Embryonic facial prominence (tissue), 1 donor: ENCODE measurements at regions not wholly inside any gene's neighbourhood (a gene's known extent, or its start where the extent isn't known, plus 50 kb on each side); places are given as distances from the start of the nearest gene placed in this dataset.
"Not testable (repeated sequence)": the region's sequence is repeated elsewhere in the genome, so short reads cannot be mapped to it uniquely, and the experiment has no call there.

Experiments
- DNase-seq: peaks from one replicate; pipeline ENCODE4 v3.0.0-alpha.2; 2016; ENCODE audit errors: extremely low spot score

DNA sequence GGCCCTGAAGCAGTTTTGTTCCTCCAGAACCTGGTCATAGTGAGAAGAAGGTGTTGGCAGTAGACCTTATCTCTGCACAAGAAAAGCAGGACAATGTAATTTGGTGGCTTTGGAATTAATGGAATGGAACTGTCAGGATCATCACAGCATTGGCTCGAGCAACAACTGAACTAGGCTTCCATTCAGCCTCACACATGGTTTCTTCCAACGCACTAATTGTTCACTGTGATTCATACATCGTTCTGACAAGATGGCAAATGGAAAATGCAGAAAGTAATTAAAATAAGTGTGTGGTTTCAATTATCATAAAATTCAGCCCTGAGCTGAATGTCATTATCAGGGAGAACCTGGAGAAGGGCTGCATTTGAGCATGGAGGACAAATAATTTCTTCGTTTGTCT is 80.6 kb downstream of the MFSD1 start:
- no peak for DNase-seq

GRCh38 chr3:158896729-158897128 is 94.9 kb downstream of the MFSD1 start:
- DNase-seq, result no peak

DNA sequence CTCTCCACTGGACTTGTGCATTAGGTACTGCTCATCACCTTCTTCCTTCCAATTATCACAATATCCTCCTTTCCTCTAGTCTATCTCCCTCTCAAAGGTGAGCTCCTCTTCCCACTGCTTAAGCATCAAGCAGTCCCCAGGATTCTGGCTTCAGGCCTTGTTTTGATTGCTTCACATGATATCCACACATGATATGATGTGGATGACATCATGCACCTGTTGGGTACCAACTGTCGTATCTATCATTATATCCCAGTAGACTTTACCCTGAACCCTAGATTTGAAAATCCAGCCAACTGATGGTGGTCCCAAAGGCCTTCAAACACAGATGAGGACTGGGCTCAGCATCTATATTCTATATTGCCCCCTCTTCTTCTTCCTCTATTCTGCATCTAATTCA is 104.9 kb downstream of the MFSD1 start:
- no peak for DNase-seq

DNA sequence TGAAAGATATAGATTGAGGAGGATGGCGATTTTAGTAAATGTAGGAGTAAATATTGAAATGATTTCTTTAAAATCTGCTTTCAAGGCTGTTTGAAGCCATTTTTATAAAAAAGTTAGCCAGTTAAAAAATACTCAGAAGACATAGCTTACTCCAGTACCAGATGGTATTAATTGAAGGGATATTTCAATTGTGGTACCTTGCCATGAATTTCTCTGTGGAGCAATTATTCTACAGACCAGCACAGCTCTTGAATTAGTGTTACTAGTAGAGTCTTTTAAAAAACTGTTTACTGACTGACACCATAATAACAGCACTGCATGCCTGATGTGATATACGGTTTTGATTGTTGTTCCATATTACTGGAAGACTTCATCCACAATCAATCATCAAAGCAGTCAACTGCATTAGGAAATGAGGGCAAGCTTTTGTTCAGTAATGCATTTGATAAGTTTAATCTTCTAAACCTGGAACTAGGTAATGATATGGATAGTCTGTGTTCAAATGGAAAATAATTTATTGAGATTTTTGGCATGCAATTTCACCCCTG is 106.4 kb downstream of the MFSD1 start:
- no peak for DNase-seq

GRCh38 chr3:158909870-158910269 is 108.0 kb downstream of the MFSD1 start:
- no peak for DNase-seq

DNA sequence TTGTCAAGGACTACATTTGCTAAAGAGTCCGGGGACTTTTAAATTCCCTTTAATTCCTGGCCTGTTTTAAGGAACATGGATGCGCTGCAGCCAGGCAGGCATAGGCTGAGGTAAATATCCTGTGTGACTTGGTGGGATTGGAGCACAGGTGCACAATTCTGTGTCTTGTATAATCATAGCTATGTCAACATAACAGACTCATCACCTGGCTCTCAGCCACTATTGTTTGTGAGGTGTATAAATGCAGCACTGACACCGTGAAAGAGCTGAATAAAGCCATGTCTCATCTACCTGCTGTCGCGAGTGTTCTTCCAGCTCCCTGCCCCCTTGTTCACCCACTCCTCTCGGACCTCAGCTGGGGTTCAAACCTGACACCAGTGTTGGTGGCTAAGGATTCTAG is 109.7 kb downstream of the MFSD1 start:
- no peak for DNase-seq

DNA sequence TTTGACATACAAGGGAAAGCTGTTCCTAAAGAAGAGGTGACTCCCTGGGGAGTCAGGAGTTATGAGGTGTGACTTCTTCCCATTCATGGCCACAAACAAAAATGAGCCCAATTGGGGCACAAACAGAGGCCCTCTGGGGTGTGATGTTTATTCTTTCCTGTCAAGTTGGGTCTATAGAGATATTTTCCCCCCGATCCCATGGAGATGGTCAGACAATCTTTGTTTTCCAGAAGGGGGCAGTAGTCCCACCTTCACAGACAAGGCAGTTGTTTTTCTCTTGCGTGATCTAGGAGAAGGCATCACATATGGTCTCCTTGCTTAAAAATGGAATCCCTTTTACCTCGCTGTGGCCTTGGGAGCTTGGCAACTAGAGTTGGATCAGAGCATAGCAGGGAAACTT is 110.3 kb downstream of the MFSD1 start:
- no peak for DNase-seq

DNA sequence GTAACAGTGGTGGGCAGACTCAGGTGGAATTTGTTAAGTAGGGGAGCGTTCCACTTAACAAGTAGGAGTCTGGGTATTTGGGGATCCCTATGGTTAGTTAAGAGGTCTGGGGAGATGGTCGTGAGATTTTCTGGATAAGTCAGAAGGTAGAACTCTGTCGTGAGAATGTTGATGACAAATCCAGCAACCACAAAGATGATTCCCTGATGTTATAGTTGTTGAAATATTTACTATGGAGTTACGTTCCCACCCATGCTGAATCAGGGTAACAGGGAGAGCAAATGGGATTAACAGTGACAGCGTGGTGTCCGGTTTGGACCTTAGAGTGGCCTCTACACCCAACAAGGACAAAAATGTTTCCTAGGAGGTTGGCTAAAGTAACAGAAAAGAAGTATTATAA is 110.8 kb downstream of the MFSD1 start:
- no peak for DNase-seq

- no peak for DNase-seq
These were observed 114.3 kb downstream of the MFSD1 start for GRCh38 chr3:158916111-158916510.

- DNase-seq, result no peak
These were observed 116.2 kb downstream of the MFSD1 start for GRCh38 chr3:158918008-158918407.

DNA sequence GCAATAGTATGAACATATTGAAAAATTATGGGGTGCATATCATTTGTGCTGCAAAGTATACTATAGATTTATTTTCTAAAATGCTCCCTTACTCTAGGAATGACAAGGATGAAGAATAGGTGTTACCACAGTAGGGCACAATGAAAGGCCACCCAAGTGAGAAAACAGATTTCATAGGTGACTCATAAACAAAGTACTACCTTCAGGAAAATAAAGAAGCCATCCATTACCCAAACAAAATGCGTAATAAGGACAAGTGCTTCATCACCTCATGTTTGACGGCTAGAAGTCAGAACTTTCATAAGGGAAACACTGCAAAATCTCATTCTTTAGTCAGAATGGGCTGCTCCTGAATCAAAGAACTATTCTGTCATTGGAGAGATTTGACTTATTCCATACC is 116.6 kb downstream of the MFSD1 start:
- no peak for DNase-seq

DNA sequence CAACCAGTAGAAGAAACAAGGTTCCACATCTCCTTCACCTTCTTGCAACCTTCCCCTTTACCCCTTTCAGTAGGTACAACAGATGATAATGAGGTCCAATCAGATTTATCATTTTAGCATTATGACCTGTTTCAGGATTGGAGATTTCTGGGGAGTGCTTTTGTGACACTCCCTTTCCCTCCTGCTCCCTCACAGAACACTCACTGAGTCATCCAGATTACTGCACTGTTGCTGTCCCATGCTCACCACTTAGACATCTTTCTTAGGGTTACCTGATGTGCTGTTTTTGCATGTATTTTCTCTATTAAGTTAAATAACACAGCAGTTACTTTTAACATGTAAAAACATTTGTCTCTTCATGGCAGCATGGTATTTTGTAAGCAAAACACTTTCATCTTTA is 118.5 kb downstream of the MFSD1 start:
- no peak for DNase-seq

- DNase-seq, result no peak
These were observed 123.2 kb downstream of the MFSD1 start for GRCh38 chr3:158925021-158925420.

DNA sequence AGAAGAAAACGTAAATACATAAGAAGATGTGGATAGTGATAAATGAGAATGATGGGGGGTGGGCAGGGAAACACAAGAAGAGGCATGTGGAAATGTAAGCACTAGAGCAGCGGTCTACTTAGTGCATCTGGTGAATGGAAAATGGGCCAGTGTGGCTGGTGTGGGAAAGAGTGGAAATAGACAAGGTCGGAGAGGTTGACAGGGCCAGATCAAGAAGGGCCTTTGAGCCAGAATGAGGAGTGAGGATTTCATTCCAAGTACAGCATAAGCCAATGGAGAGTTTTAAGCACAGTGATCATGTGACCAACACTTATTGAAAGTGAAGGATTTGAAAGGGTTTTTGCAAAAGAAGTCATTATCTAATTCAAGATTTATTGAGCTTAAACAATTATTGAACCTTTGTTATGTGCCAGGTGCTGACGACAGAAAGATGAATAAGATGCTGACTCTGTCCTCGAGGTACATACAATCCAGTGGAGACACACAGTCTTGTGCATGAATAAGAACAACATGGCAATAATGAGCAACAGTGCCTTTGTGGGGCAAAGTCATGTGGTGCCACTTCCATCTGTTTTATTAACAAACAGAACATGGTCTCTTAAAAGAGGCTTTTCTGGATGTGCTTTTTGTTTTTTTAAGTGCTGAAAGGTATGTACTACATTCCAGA is 124.1 kb downstream of the MFSD1 start:
- DNase-seq, result no peak

- no peak for DNase-seq
These were observed 134.0 kb downstream of the MFSD1 start for GRCh38 chr3:158935846-158936245.

- DNase-seq, result no peak
These were observed 134.8 kb downstream of the MFSD1 start for GRCh38 chr3:158936530-158937113.

- DNase-seq, result no peak
These were observed 148.5 kb downstream of the MFSD1 start for GRCh38 chr3:158950178-158950901.

DNA sequence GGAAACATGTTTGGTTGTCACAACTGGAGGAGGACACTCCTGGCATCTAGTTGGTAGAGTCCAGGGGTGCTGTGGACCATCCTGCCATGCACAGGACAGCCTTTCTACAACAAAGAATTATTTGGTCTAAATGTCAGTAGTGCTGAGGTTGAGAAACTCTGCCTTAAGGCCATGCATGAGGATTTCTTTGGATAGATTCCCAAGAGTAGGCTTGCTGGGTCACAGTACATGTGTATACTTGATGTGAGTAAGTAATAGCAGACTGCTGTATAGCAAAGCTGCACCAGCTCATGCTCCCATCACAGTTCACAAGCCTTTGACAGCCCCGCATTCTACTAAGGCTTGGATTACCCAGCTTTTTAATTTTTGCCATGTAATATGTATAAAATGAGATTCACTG is 151.3 kb downstream of the MFSD1 start:
- no peak for DNase-seq

DNA sequence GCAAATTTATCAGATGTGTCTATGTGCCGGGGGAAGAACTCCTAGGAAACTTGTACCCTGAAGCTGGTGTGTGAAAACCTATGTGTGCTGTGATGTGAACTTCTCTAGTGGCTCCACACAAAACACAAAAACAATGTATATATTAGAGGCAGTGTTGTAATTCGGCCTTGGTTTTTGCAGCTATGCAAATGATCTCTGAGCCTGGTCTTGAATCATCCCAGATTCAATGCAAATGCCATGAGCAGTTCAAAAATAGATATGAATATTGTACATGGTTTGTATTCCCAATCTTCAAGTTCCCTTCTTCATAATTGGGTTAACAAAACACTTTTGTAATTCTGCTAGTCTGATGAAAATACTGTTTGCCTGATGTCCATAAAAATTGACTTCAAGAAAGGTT is 152.6 kb downstream of the MFSD1 start:
- DNase-seq, result no peak

GRCh38 chr3:158957777-158958176 is 155.9 kb downstream of the MFSD1 start:
- DNase-seq, result not testable (repeated sequence)

DNA sequence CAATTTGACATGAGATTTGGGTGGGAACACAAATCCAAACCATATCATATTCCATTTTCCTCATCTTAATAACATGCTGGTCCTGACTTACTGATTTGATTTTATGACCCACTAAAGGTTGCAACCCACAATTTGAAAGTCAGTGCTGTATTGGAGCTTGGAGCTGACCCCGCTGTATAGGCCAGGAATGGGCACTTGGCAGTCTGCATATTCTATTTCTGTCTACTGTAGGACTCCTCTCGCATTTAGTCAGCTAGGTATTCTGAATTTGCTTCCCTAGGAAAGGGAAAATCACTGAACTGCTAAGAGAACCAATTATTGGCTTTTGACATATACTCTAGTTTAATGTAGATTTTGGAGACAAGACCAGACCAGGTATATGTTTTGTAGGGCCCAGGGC is 157.0 kb downstream of the MFSD1 start:
- no peak for DNase-seq

DNA sequence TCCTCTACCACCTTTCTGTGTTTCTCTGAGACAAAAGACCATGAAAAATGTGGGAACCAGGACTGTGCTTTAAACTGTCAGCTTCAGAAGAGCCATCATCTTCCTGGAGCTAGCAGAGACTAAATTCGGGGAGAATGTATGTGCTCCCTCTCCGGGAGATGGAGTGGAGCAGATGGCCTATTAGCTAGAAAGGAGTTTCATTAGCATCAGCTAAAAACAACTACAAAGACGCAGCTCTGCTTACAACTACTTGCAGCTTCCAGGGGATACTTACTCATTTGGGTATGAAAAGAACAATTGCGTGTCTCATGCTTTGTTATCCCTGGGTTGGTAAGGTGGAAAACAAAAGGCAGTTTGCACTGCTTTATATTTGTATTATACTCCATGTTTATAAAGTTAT is 159.6 kb downstream of the MFSD1 start:
- no peak for DNase-seq

- no peak for DNase-seq
These were observed 160.1 kb downstream of the MFSD1 start for GRCh38 chr3:158961911-158962310.
